ENCODE measurements at regions not wholly inside any gene's neighbourhood (a gene's known extent, or its start where the extent isn't known, plus 50 kb on each side); places are given as distances from the start of the nearest gene placed in this dataset.
A peak's percentile ranks its signal among the peaks of the same experiment; 100 is the strongest.

DNA sequence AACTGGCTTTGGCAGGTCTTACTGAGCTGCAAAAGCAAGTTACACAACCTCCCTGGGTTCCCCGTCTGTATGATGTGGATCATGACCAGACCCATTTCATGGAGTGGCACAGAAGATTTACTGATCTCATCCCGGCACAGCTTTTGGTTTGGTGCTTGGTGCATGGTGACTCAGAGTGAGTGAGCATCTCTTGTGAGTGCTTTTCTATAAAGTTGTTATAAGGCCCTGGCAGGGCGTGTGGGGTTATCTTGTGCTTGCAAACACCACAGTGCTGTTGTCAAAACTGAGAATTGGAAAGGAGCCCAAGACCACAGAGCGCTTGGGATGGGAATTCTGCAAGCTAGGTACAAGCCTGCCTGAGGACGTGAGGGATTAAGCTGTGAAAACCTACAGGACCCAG, 425.2 kb downstream of the GADD45G start:
- H3K36me3 ChIP-seq (ENCODE audit: control insufficient read depth in 2 of 4, insufficient read depth in 4 of 4, low read length in 3 of 4), result no peaks in the 10 kb centered on the region
- no peak overlapping the region for H3K23ac ChIP-seq (ENCODE audit: insufficient read length)
- H4K8ac ChIP-seq (ENCODE audit: extremely low read depth, insufficient read depth, low read length), result peak overlapping the region; percentile 4; the same call in 1 of the 2 replicates
- WGBS, 2 experiments (ENCODE audit: extremely low coverage in 1 of 2, insufficient coverage in 1 of 2, insufficient read length in 1 of 2, insufficient replicate concordance in 2 of 2, low coverage in 1 of 2, low lambda C conversion rate in 2 of 2, missing lambda C conversion rate in 1 of 2), result 93% methylated on average over 5 of the region's 5 CpGs; no CpG with 5 or more reads in 1 of the 2 experiments
- peak overlapping the region; percentile 30 for H2BK120ac ChIP-seq (replicated peaks; ENCODE audit: low read depth, low read length)
- H2BK20ac ChIP-seq (ENCODE audit: low read length), result no peak overlapping the region
- no peak overlapping the region for H3K4me3 ChIP-seq (ENCODE audit: extremely low read depth in 1 of 4, insufficient read depth in 2 of 4, low read depth in 3 of 4, low read length in 4 of 4)
- H2AK5ac ChIP-seq (ENCODE audit: low read depth, low read length), result peak overlapping the region; percentile 33; the same call in 1 of the 2 replicates
- ChIA-PET CTCF (ENCODE audit: partially characterized antibody) (interaction anchor here (0.6 to 1.2 kb wide), 4 partner anchors 14 to 70 kb away, joined by 3 to 5 read pairs (median 3); no protein-coding TSS in a partner anchor), POLR2A (ENCODE audit: partially characterized antibody) (no interaction called here)
- H3K14ac ChIP-seq (ENCODE audit: insufficient read length), result no peak overlapping the region
- no peak overlapping the region for H3K4me2 ChIP-seq (ENCODE audit: insufficient read depth in 1 of 2, low read depth in 2 of 2, low read length in 2 of 2)
- no peak overlapping the region for H3K9ac ChIP-seq (replicated peaks in 1 of 4; ENCODE audit: extremely low read depth in 1 of 4, low read depth in 3 of 4, low read length in 3 of 4)
- H3K4ac ChIP-seq (replicated peaks; ENCODE audit: insufficient read length, low read depth, low read length), result no peak overlapping the region
- no peaks in the 10 kb centered on the region for H3K79me1 ChIP-seq (ENCODE audit: low read depth, low read length)
- H4K20me1 ChIP-seq (replicated peaks in 1 of 2; ENCODE audit: control insufficient read depth in 1 of 2, insufficient read depth in 2 of 2, low read length in 2 of 2), result no peaks in the 10 kb centered on the region
- DNase-seq (ENCODE audit: low read depth in 1 of 2, low spot score in 2 of 2), result no peak
- H3K18ac ChIP-seq (ENCODE audit: extremely low read depth, low read length), result 0 out of 2 replicates have a peak overlapping the region, but pooled peaks have one; percentile 27
- no peaks in the 10 kb centered on the region for H3K23me2 ChIP-seq (ENCODE audit: low read depth, low read length)
- no peak overlapping the region for H3K56ac ChIP-seq (replicated peaks; ENCODE audit: insufficient read length, low read depth, low read length)
- H3K79me2 ChIP-seq (ENCODE audit: control insufficient read depth in 1 of 2, insufficient read depth in 2 of 2, low read length in 2 of 2), result no peaks in the 10 kb centered on the region
- H4K5ac ChIP-seq (ENCODE audit: insufficient read length, low read depth, low read length), result no peak overlapping the region
- no peak overlapping the region for H2BK5ac ChIP-seq (ENCODE audit: low read depth, low read length)
- no peak overlapping the region for H3K27ac ChIP-seq (ENCODE audit: low read depth, low read length)
- H2BK12ac ChIP-seq (ENCODE audit: low read depth, low read length), result peak overlapping the region; percentile 72; the same call in 1 of the 2 replicates
- no peak for FAIRE-seq
- H3K9me3 ChIP-seq (ENCODE audit: insufficient read depth in 2 of 2, low read depth in 1 of 2, low read length in 1 of 2), result no peaks in the 10 kb centered on the region
- H3K27me3 ChIP-seq (replicated peaks in 1 of 4; ENCODE audit: control insufficient read depth in 3 of 4, extremely low read depth in 1 of 4, insufficient read depth in 3 of 4, low read length in 3 of 4), result no peaks in the 10 kb centered on the region; a peak in 1 of 7 replicates
- H3K4me1 ChIP-seq (replicated peaks in 1 of 4; ENCODE audit: control insufficient read depth in 3 of 4, insufficient read depth in 4 of 4, low read length in 3 of 4), result peaks cover 0 to 20% (median 13%) of the 10 kb centered on the region in 4 experiments; a peak in 6 of 7 replicates
- H2BK15ac ChIP-seq (ENCODE audit: low read length), result 0 out of 2 replicates have a peak overlapping the region, but pooled peaks have one; percentile 50
- H4K91ac ChIP-seq (replicated peaks; ENCODE audit: insufficient read length, low read length), result no peak overlapping the region
- H2AFZ ChIP-seq (ENCODE audit: low read length), result no peak overlapping the region
- TF ChIP-seq EP300 (IDR thresholded peaks at IDR 0.05; ENCODE audit: borderline replicate concordance in 1 of 2, low read depth in 2 of 2, low read length in 2 of 2), result no peak
- TF ChIP-seq TAF7 (optimal IDR thresholded peaks at IDR 0.05; ENCODE audit: borderline replicate concordance, low read depth, low read length), result no peak
- TF ChIP-seq TEAD4 (IDR thresholded peaks at IDR 0.05; ENCODE audit: low read depth, low read length), result no peak
- no peak for TF ChIP-seq RFX5 (IDR thresholded peaks at IDR 0.05; ENCODE audit: borderline replicate concordance, low read depth, low read length)
- TF ChIP-seq E2F6 (IDR thresholded peaks at IDR 0.05), result no peak
- no peak for TF ChIP-seq SAP30 (IDR thresholded peaks at IDR 0.05; ENCODE audit: insufficient read depth, insufficient replicate concordance, low read length)
- TF ChIP-seq GTF2F1 (IDR thresholded peaks at IDR 0.05; ENCODE audit: borderline replicate concordance, low read depth, low read length), result no peak
- no peak for TF ChIP-seq TCF12 (IDR thresholded peaks at IDR 0.05; ENCODE audit: low read depth, low read length)
- TF ChIP-seq SRF (IDR thresholded peaks at IDR 0.05; ENCODE audit: low read depth, low read length), result no peak
- TF ChIP-seq CREB1 (IDR thresholded peaks at IDR 0.05), result no peak
- no peak for TF ChIP-seq SP2 (IDR thresholded peaks at IDR 0.05; ENCODE audit: low read length)
- no peak for TF ChIP-seq HDAC2 (IDR thresholded peaks at IDR 0.05; ENCODE audit: borderline replicate concordance in 1 of 2, low read depth in 2 of 2, low read length in 2 of 2)
- TF ChIP-seq MAFK (IDR thresholded peaks at IDR 0.05; ENCODE audit: low read depth, low read length), result no peak

All from H1 (cell line).